SU-DHL-6 (cell line): ENCODE measurements at regions not wholly inside any gene's neighbourhood (a gene's known extent, or its start where the extent isn't known, plus 50 kb on each side); places are given as distances from the start of the nearest gene placed in this dataset.

Experiments used
- CTCF ChIP-seq: fragments of 200-600 bp; sonication (generic); IDR thresholded peaks from one replicate; pipeline ENCODE4 v1.5.1; 2017; ENCODE audit warnings: antibody characterized with exemption, mild to moderate bottlenecking, low read length, moderate library complexity; ENCODE audit not compliant: insufficient read depth, poor library complexity, severe bottlenecking
- EZH2phosphoT487 ChIP-seq: fragments of 200-600 bp; sonication (generic), shearing (Covaris generic); conservative IDR thresholded peaks from 2 replicates; pipeline ENCODE4 v1.6.1; 2018; ENCODE audit warnings: mild to moderate bottlenecking, antibody characterized with exemption, low read length, moderate library complexity, mixed read lengths

- TF ChIP-seq CTCF = no peak
- no peak for TF ChIP-seq EZH2phosphoT487
Measured at GRCh38 chr5:27475063-27475462, 436.7 kb upstream of the CDH9 start.
